Panc1 (cell line): ENCODE measurements at regions not wholly inside any gene's neighbourhood (a gene's known extent, or its start where the extent isn't known, plus 50 kb on each side); places are given as distances from the start of the nearest gene placed in this dataset.

ENCODE experiments used
- CTCF ChIP-seq: fragments of 450-650 bp; IDR thresholded peaks from 2 replicates; pipeline ENCODE4 v1.5.1; 2017; ENCODE audit warnings: mild to moderate bottlenecking
- POLR2AphosphoS5 ChIP-seq: IDR thresholded peaks from 2 replicates; pipeline ENCODE4 v1.6.1; 2012; ENCODE audit warnings: mild to moderate bottlenecking, low read depth, low read length, moderate library complexity
- REST ChIP-seq, 2 experiments: IDR thresholded peaks; 2 replicates each; pipeline ENCODE4 v1.6.1; 2011 to 2012; ENCODE audit warnings: low read depth in 2 of 2, control low read depth in 1 of 2, low read length in 1 of 2, mild to moderate bottlenecking in 1 of 2, moderate library complexity in 1 of 2; ENCODE audit not compliant: insufficient read depth in 1 of 2
- SIN3A ChIP-seq: IDR thresholded peaks from 2 replicates; pipeline ENCODE4 v1.6.1; 2012; ENCODE audit warnings: low read depth, mild to moderate bottlenecking, low read length, moderate library complexity, borderline replicate concordance; ENCODE audit not compliant: insufficient read depth
- TCF7L2 ChIP-seq: IDR thresholded peaks from 2 replicates; pipeline ENCODE4 v1.6.1; 2011; ENCODE audit warnings: mild to moderate bottlenecking, low read depth, low read length, inconsistent platforms

DNA sequence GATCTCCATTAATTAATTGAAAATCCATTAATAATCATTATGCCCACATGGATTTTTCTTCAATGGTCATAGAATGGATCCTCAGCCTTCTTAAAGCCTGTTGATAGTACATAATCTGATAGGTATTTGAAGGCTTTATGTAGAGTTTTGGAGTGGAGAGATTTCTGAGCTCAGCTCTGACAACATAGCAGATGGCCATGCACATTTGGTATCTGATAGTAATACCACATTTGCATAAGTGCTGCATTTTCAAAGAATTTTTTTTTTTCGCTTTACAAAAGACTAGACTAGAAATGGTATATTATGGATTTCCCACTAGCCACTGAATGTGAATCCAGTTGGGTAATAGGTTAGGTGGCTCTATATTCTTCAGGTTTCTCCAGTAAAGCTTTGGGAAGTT, 440.6 kb downstream of the FGF13 start:
- TF ChIP-seq CTCF = no peak
- TF ChIP-seq POLR2AphosphoS5 = no peak
- no peak for TF ChIP-seq TCF7L2
- TF ChIP-seq REST (IDR thresholded peaks at IDR 0.05; ENCODE audit: insufficient read depth in 1 of 2, low read depth in 2 of 2, low read length in 1 of 2) = no peak
- no peak for TF ChIP-seq SIN3A
